HG02678 (cell line): ENCODE measurements at regions not wholly inside any gene's neighbourhood (a gene's known extent, or its start where the extent isn't known, plus 50 kb on each side); places are given as distances from the start of the nearest gene placed in this dataset.

ENCODE experiments used
- ATAC-seq: cut with Tn5 transposase; IDR thresholded peaks from one replicate; pipeline ENCODE4 v1.9.1; 2021; ENCODE audit warnings: mild to moderate bottlenecking, moderate library complexity; ENCODE audit not compliant: unreplicated experiment

DNA sequence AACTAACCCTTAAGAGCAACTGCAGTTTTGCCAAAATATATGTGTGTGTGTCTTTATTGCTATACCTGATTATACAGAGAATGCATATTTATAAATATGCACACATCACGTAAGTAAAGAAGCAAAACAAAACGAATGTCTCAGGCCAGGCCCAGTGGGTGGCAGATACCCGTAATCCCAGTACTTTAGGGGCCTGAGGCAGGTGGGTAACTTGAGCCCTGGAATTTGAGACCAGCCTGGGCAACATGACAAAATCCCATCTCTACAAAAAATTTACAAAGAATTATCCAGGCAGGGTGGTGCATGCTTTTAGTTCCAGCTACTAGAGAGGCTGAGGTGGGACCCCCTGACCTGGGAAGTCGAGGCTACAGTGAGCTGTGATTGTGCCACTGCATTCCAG is 745.3 kb downstream of the SATB2 start:
- ATAC-seq = no peak

DNA sequence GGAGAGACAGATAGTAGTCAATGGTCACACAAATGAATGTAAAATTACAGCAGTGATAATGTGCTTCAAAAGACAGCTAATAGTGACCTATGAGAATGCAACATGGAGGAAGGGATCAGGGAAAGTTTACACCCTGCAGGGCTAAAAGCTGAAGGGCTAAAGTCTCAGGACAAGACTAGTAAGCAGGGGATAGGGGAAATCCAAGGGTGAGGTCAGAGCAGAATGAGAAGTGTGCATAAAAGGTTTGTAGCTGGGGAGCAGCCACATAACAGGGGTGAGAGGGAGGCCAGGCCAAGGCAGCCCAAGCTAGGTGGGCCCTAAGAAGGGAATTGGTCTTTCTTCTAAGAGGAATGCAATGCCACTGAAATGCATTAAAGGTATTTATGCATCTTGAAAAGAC is 746.3 kb downstream of the SATB2 start:
- ATAC-seq = no peak

DNA sequence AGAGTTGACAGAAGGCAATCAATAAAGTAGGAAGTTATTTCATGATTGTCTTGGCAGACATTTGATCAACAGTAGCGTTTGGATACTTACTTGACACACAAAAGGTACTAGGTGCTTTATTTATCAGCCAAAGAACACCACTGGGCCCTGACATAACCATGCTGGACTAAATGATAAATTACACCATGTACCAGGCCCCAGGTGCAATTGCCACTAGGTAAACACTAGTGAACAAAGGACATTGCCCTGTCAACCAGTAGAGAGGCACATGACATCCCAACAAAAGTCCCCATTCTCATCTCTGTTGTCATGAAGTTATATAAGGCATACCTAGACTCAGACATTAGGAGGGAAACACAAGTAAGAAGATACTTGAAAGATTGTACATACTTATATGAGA is 747.2 kb downstream of the SATB2 start:
- no peak for ATAC-seq

DNA sequence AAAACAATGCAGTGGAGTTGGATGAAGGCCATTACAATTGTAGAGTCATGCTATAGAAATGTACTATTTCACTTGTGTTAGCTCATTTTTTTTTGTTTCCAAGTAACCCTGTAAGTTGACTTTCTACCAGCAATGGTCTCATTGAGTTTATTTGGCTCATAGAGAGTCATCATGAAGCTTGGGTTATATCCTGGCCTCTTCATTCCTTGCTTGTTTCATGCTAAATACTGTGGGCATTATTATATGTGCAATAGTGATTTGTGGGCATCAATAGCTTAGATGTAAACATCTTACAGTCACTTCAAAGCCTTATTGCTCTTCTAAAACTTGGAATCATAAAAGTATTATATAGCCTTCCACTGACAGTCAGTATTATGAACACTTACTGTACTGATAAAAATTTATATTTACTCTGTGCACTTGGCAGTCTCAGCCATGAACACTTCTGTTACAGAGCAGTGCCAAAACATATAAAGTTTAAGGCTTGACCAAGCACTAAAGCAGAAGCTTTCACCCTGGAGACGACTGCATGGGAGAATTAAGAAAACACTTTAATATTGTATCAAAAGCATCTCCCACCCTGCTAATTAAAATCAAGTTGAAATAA is 751.2 kb downstream of the SATB2 start:
- ATAC-seq = no peak

DNA sequence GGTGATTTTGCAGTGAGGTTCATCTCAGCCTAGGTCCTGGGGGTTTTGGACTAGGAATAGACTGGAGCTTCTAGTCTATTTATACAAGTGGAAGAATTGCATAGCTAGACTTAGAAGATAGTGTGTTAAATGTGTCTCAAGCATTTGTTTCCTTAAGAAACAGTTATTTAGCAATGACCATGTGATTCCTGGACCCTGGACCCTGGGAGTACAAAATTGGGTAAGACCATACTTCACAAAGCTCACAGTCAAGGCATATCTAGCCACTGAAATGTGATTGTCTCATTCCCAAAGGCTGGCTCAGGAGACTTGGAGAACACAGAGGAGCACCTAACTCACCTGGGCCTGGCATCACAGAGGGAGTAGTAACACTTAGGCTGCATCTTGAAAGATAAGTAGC is 754.5 kb downstream of the SATB2 start:
- ATAC-seq = no peak

DNA sequence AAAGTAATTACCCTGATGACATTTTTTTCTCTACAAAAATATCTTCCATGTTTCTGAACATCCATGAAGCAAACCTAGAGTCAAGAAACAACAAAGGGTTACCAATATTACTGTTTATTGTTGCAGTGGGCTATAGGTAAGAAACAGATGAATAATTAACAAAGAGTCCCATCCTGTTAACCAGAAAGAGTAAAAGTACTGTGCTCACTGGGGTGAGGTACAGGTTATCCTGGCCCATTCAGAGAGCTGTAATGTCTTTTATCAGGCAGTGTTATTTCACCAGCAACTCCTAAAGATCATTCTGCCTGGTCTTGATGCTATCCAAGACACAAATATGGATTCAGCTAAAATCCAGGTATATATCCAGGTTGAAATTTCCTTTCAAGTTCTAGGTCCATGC is 754.9 kb downstream of the SATB2 start:
- no peak for ATAC-seq

DNA sequence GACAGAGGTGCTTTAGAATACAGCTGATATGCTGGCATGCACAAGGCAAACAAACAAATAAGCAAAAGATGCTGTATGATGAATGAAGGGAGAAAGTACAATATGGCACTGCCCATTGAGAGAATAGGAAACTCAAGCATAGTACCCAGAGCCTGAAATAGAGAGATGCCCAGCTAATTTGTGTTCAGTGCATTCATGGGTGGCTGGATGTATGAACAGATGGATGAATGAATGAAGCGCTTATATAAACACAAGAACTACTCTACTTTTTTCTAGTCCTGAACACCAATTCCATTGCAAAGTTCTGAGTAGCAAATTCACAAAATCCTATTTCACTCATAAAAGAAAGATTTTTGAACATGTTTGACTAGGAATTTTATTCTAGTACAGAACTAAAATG is 756.3 kb downstream of the SATB2 start:
- ATAC-seq = no peak

DNA sequence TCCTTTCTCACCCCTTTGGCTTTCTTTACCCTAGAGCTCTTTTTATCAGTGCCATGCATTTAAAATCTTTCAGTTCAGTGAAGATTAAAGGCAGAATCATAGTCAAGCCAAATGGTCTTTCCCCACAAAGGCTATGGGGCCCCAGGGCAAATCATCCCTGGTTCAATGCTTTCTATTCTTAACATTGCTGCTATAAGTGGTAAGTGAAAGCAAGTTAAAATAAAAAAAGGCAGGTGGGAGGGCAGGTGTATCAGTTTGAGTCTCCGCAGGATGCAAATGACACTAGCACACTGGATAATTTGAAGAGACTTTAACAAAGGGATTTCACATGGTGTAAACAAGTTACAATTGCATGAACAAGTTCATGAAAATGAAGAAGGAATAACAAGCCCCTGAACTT is 757.4 kb downstream of the SATB2 start:
- ATAC-seq = no peak

DNA sequence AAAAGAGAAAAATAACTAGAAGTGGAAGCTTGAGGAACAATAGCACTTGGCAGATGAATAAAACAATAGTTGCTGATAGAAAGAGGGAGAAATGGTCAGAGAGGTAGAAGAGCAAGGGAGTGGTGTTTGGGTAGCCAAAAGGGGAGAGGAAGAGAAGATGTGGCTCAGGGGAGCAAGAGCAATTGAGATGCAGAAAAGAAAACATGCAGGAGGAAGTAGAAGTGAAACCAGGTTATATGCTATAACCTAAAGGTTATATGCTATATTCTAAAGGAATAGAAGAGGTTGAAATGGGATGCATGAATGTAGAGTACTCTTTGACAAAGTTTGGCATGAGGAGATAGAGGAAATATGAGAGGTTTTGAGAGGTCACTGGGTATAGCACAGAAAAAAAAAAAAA is 759.5 kb downstream of the SATB2 start:
- ATAC-seq = no peak

DNA sequence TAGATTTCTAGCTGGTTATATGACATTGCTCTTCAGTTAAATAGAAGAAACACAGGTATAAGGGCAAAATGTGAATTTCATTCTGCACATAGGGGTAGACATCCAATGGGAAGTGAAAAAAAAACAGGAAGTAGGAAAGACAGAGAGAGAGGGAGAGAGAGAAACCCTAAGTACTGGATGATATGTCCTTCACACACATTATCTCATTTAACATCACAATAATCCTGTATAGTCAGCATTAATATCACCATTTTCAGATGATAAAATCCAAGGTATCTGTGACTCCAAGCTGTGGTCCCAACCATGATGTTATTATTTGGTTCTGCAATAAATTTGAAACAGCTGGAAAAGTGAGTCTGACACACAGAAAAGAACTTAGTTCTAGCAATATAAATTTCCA is 759.9 kb downstream of the SATB2 start:
- ATAC-seq = no peak

DNA sequence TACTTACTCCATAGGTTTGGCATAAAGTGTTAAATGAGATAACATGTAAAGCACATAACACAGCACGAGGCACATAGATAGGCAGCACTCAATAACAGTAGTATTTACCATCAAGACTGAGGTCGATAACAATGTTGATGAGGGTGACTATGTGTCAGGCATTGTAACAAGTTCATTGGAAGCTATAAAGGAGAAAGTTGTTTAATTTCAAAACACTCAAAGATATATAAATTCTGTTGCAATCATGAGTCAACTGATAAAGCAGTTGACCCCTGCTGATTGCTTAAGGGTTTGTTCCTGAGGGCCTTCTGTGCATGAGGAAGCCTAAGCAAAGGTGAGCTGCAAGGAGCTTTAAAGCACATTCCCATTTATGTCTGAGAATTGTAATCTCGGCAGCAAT is 760.5 kb downstream of the SATB2 start:
- ATAC-seq = no peak

DNA sequence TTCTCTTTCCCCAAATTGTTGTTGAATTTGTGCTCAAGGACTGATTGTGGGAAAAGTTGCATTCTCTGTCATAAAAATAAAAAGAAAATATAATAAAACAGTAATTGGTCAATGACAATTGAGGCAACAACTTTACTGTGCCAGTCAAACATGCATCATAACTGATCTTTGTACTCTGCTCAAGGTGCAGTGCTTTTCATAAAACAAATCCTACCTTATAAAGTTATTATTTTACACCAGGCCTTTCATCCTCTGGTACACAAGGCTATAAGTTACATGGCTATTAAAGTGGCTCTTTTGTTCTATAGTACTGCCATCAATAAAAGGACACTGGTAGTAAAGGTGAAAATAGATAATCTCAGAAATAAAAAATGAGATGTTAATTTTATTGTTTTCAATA is 761.9 kb downstream of the SATB2 start:
- ATAC-seq = no peak

DNA sequence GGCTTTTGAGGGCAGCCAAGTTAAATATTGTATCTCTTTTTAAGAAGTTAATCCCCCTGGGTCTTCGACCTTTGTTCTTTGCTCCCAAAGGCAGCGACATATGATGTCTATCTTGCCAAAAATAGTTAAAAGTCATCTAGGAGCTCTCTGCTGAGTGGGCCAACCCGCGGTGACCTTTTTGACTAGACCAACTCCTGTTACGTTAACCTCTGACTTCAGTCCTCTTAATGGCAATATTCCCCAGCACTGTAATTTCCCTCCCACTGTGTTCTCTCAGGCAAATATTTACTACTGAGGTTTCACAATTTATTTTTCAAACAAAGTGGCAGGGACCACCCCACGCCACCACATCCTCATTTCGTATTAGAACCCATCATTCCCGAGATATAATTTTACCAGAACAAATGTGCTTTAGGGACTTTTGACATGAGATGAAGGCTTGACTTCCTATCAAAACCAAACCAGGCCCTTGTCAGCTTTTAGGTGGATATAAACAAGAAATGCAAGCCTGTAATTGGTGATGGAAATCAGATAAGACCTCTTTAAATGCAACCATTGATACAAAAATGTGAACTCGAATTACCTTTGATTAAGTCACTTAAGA is 764.7 kb downstream of the SATB2 start:
- ATAC-seq = no peak

DNA sequence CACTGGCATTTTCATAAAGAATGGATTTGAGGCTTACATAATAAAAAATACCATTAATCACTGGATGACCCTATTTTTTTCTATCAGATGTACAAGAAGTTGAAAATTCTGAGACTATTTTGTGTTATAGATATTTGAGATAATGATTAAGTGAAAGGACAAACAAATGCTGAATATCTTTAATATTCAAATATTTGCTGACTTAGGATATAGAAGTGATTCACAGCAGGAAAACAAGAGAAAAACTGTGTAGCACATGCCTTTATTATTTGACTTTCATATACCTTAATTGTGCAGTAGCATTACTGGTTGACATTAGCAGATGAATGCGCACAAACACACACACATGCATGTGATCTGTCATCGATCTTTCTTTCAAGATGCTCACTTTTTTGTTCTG is 766.5 kb downstream of the SATB2 start:
- ATAC-seq = no peak

DNA sequence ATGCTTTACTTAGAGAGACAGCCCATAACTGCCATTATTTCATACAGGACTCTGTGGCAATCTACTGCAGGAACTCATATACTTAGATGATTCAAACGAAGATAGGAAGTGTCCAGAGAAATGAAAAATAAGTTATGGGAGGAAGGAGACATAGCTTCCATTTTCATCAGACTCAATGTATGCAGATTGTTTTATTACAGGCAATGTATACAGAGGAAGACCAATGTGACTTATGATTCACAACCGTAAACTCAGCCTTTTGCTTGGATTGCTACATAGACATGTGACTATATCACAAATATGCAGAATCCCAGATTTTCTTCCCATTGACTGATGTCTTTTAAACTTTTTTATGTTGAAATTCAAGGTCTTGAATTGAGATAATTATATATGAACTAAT is 793.4 kb downstream of the SATB2 start:
- ATAC-seq = no peak

DNA sequence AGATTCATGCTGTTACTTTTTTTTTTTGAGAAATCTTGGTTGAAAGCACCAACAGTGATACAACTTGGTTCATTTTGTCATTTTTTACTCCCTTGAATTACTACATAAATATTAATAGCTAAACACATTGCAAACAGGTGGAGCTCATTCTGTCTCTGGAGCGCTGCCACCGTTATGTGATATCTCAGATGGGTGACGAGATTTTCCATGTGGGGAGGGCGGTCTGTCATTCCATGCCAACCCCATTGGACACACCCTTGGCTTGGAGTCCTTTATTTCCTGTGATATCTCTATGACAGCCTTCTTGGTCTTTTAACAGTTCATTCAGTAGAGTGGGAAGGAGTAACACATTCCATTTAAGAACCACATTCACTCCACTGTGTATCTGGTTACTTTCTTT is 794.8 kb downstream of the SATB2 start:
- no peak for ATAC-seq

DNA sequence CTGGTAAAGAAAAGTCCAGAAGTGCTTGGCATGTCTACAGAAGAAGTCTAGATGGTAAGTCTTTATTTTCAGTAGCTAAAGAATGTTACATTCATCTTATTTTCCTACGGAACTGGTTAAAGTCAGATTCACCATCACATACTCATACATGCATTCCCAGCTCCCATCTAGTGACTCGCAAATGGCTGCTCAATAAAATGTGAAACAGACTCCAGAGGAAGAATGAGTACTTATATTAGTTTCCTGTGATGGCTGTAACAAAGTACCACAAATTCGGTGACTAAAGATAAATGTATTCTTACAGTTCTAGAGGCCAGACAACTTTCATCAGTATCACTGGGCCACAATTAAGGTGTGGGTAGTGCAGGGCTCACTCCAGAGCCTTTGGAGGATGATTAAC is 797.2 kb downstream of the SATB2 start:
- no peak for ATAC-seq

DNA sequence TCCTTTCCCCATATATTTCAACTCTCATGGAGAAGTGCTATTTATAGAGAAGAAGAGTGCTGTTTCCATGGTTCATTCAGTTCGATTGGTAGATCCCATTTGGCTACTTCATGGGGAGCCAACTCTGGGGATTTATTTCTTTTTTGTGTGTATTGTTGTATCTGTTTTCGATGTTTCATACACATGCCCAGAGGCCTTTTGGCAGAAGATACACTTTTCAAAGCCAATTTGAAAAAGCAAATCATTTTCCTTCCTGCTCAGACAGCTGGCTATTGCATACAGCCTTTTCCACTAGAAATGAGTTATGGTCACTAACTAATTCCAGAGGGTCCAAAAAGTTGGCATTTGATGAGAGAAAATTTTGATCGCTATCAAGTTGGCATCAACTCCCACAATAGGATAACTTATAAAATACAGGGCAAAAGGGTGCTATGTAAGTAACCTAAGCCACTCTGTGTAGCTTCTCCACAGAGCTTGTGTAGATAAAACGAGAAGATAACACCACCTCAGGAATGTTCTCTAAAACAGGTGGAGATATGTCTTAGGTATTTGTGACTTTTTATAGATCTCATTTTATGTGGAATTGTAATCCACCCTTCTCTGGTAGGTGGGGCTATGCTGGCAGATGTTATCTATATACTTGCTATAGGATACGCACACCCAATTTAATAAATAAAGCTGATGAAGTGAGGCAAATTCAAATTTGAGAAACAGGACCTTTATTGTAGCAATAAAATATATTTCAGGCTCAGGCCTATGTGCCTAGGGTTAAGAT is 798.5 kb downstream of the SATB2 start:
- no peak for ATAC-seq

DNA sequence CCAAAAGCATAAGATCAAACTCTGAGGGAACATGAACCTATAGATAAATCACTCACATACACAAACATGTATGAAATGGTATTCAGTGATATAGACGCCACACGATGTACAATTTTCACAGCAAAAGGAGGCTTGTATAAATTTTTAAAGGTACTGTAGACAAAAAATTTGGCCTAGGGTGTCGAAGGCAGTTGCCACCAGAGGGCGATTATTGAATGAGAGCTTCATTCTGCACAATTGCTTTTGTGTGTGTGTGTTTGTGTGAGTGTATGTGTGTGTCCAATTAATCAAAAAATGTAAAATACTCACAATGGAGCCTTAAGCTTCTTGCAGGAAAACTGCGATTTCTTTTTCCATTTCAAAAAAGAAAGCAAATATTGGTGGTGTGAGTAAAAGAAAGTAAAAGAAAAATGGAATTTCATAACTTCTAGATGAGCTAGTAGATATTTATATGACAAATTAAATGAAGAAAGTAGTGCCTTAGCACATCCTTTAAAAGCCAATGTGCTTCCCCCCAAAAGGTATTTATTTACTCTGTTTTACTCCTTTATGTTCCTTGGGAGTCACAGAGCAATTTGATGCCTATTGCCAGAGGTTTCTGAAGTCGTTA is 800.1 kb downstream of the SATB2 start:
- no peak for ATAC-seq

DNA sequence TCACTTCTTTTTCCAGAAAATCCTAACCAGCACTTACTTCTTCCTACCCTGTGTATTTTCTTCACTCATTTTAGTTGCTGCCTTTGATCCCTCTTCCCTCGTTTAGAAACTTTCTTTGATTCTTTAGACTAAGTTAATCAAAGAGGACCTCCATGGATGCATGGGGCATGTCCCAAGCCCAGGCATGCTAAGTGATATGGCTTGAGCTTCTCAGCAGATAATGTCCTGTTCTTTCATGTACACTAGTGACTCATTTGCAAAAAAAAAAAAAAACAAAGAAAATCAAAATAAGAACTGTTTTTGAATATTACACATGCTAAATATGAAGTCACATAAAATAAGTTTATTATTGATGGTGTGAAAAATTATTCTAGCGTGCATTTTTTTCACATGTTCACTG is 800.9 kb downstream of the SATB2 start:
- ATAC-seq = no peak

DNA sequence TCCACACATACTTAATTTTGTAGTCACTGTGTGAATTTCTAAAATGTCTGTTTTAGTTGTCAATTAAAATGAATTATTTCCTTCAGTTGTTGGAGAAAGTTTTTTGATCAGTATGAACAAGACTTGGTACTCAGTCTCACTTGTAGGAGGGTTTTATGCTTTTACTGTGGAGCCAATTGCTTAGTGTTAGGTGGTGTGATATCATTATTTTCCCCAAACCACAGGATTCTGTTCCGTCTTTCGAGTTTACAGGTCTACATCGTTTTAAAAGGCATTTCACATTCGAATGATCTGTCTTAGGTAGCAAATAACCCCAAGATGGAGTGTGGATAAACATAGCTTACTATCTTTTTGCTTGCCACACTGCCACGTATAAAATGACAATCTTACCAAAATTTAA is 803.1 kb downstream of the SATB2 start:
- ATAC-seq = no peak

DNA sequence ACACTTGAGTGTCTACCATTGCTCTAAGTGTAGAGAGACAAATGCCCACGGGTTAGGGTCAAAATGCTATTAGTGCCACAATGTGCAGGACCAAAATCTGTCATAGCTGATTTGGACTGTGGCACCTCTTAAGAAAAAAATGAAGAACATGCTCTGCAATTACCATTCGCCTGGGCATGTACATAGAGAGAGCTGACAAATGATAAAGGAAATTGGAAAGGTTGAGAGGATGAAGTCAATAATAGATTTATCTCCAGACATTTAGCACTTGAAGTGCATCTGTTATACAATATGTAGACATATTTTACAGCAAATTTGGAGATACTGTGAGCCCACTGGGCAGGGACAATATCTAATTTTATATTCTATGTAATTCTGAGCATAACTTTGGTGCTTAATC is 804.4 kb downstream of the SATB2 start:
- no peak for ATAC-seq
